T-helper 22 cell (primary cell): ENCODE measurements at regions not wholly inside any gene's neighbourhood (a gene's known extent, or its start where the extent isn't known, plus 50 kb on each side); places are given as distances from the start of the nearest gene placed in this dataset.

Experiments
- DNase-seq: peaks from one replicate; pipeline ENCODE4 v3.0.0-alpha.2; 2020; ENCODE audit warnings: low read depth

- no peak for DNase-seq
Observed at GRCh38 chr2:235141411-235142128, 189.8 kb downstream of the SH3BP4 start.

- no peak for DNase-seq
Observed at GRCh38 chr2:235142601-235143000, 190.8 kb downstream of the SH3BP4 start.

GRCh38 chr2:235143789-235144188, 192.0 kb downstream of the SH3BP4 start:
- DNase-seq: no peak

GRCh38 chr2:235144291-235144690, 192.5 kb downstream of the SH3BP4 start:
- DNase-seq: no peak

GRCh38 chr2:235146206-235146605, 194.4 kb downstream of the SH3BP4 start:
- no peak for DNase-seq

- no peak for DNase-seq
Observed at GRCh38 chr2:235146871-235147565, 195.2 kb downstream of the SH3BP4 start.

GRCh38 chr2:235148201-235149170, 196.7 kb downstream of the SH3BP4 start:
- DNase-seq: no peak

GRCh38 chr2:235149240-235149659, 197.4 kb downstream of the SH3BP4 start:
- DNase-seq: no peak

- DNase-seq: no peak
Observed at GRCh38 chr2:235149736-235150135, 197.9 kb downstream of the SH3BP4 start.

- DNase-seq: no peak
Observed at GRCh38 chr2:235151152-235151551, 199.3 kb downstream of the SH3BP4 start.

GRCh38 chr2:235155163-235155562, 203.3 kb downstream of the SH3BP4 start:
- DNase-seq: no peak

GRCh38 chr2:235156055-235156454, 204.2 kb downstream of the SH3BP4 start:
- DNase-seq: no peak

GRCh38 chr2:235157746-235158482, 206.1 kb downstream of the SH3BP4 start:
- no peak for DNase-seq

- DNase-seq: no peak
Observed at GRCh38 chr2:235160281-235160810, 208.5 kb downstream of the SH3BP4 start.

GRCh38 chr2:235161565-235161964, 209.7 kb downstream of the SH3BP4 start:
- DNase-seq: no peak

GRCh38 chr2:235162082-235162836, 210.4 kb downstream of the SH3BP4 start:
- DNase-seq: no peak

- no peak for DNase-seq
Observed at GRCh38 chr2:235162837-235163197, 211.0 kb downstream of the SH3BP4 start.

GRCh38 chr2:235165136-235165535, 213.3 kb downstream of the SH3BP4 start:
- DNase-seq: no peak

- no peak for DNase-seq
Observed at GRCh38 chr2:235165631-235166030, 213.8 kb downstream of the SH3BP4 start.

GRCh38 chr2:235168174-235168979, 216.6 kb downstream of the SH3BP4 start:
- DNase-seq: no peak
